Lower leg skin (tissue), 3 donors: ENCODE measurements at regions not wholly inside any gene's neighbourhood (a gene's known extent, or its start where the extent isn't known, plus 50 kb on each side); places are given as distances from the start of the nearest gene placed in this dataset.

Source experiments
- CTCF ChIP-seq, 3 donors: fragments of 450-650 bp; IDR thresholded peaks; one replicate each; pipeline ENCODE4 v1.5.1; 2016; ENCODE audit warnings: antibody characterized with exemption in 3 of 3, mild to moderate bottlenecking in 3 of 3, moderate library complexity in 2 of 3
- POLR2A ChIP-seq, 2 donors: fragments of 450-650 bp; IDR thresholded peaks; one replicate each; pipeline ENCODE4 v1.6.1; 2016 to 2017; ENCODE audit warnings: antibody characterized with exemption in 2 of 2, mild to moderate bottlenecking in 1 of 2, moderate library complexity in 1 of 2

- no peak for TF ChIP-seq CTCF (IDR thresholded peaks at IDR 0.05)
- TF ChIP-seq POLR2A (IDR thresholded peaks at IDR 0.05): no peak
Measured at GRCh38 chr14:22124073-22124613, 450.5 kb upstream of the OR4E1 start.
